ENCODE measurements at regions not wholly inside any gene's neighbourhood (a gene's known extent, or its start where the extent isn't known, plus 50 kb on each side); places are given as distances from the start of the nearest gene placed in this dataset.

GRCh38 chr2:22078701-22079100, 954.9 kb downstream of the TDRD15 start (continued):
- TF ChIP-seq FIP1L1 (IDR thresholded peaks at IDR 0.05; ENCODE audit: borderline replicate concordance, insufficient read depth, low read depth, low read length) (no peak), NFATC3 (CRISPR knock-in tag; IDR thresholded peaks at IDR 0.05) (no peak), ZNF780A (CRISPR knock-in tag; IDR thresholded peaks at IDR 0.05) (no peak), RARG (CRISPR knock-in tag; IDR thresholded peaks at IDR 0.05; ENCODE audit: low read depth) (no peak), SP2 (CRISPR knock-in tag; IDR thresholded peaks at IDR 0.05) (no peak), JARID2 (CRISPR knock-in tag; IDR thresholded peaks at IDR 0.05; ENCODE audit: insufficient replicate concordance) (no peak), HDAC6 (IDR thresholded peaks at IDR 0.05; ENCODE audit: low read depth, low read length) (no peak), NCOA1 (CRISPR knock-in tag; IDR thresholded peaks at IDR 0.05) (no peak), ZNF615 (CRISPR knock-in tag; IDR thresholded peaks at IDR 0.05; ENCODE audit: borderline replicate concordance) (no peak), KDM5B (CRISPR knock-in tag; IDR thresholded peaks at IDR 0.05; ENCODE audit: borderline replicate concordance) (no peak)

GRCh38 chr2:22079583-22079982, 955.8 kb downstream of the TDRD15 start:
- CTCF ChIA-PET (ENCODE audit: low intra/inter-chr PET ratio, low total read pairs): no interaction called here
- DNase-seq (ENCODE audit: low spot score) (no peak), FAIRE-seq (no peak), ATAC-seq (no peak)
- Histone ChIP-seq H3K4me3 (replicated peaks in 1 of 3; ENCODE audit: insufficient read depth in 1 of 3, low read depth in 2 of 3, low read length in 3 of 3) (no peak overlapping the region), H3K9me3 (ENCODE audit: low read length) (no peaks in the 10 kb centered on the region), H3K4me1 (ENCODE audit: insufficient read depth, low read length) (no peaks in the 10 kb centered on the region), H3K4me2 (ENCODE audit: low read depth, low read length) (no peak overlapping the region), H3K79me2 (ENCODE audit: insufficient read depth, low read length) (no peaks in the 10 kb centered on the region), H3K27ac (ENCODE audit: extremely low read length, insufficient read depth, low read length) (no peak overlapping the region), H3K36me3 (replicated peaks in 1 of 2; ENCODE audit: control insufficient read depth in 1 of 2, insufficient read depth in 2 of 2, low read length in 2 of 2) (no peaks in the 10 kb centered on the region), H4K20me1 (ENCODE audit: insufficient read depth, low read length) (no peaks in the 10 kb centered on the region), H2AFZ (ENCODE audit: low read length) (no peak overlapping the region), H3K9ac (ENCODE audit: insufficient read depth, low read depth, low read length) (no peak overlapping the region), H3K27me3 (ENCODE audit: control insufficient read depth in 1 of 2, insufficient read depth in 2 of 2, low read length in 2 of 2) (no peaks in the 10 kb centered on the region)
- POLR2A ChIA-PET: no interaction called here
- in situ Hi-C loops (cut with HindIII; ENCODE audit: extremely low pct_ligation_motif_present, low pct_unique_long_range_greater_than_20kb) (no loop called here), intact Hi-C loops (cut with micrococcal nuclease; ENCODE audit: unreplicated experiment) (no loop called here)
- 1% methylated on average over 3 of the region's 3 CpGs for WGBS (ENCODE audit: low lambda C conversion rate)
- BruUV-seq (replicated peaks): no TSS peak
- no peak for TF ChIP-seq ZSCAN12 (CRISPR knock-in tag; IDR thresholded peaks at IDR 0.05)
- TF ChIP-seq MTERF4 (CRISPR knock-in tag; IDR thresholded peaks at IDR 0.05): no peak
- no peak for TF ChIP-seq HMGXB3 (CRISPR knock-in tag; IDR thresholded peaks at IDR 0.05; ENCODE audit: borderline replicate concordance)
- no peak for TF ChIP-seq ZBTB21 (CRISPR knock-in tag; IDR thresholded peaks at IDR 0.05)
- no peak for TF ChIP-seq FOXM1 (CRISPR knock-in tag; IDR thresholded peaks at IDR 0.05)
- no peak for TF ChIP-seq SAFB2 (CRISPR knock-in tag; IDR thresholded peaks at IDR 0.05; ENCODE audit: borderline replicate concordance, low read depth)
- no peak for TF ChIP-seq HMGXB4 (CRISPR knock-in tag; IDR thresholded peaks at IDR 0.05; ENCODE audit: borderline replicate concordance in 1 of 2, low read depth in 1 of 2)
- no peak for TF ChIP-seq GATAD1 (CRISPR knock-in tag; IDR thresholded peaks at IDR 0.05)
- TF ChIP-seq CHD2 (IDR thresholded peaks at IDR 0.05; ENCODE audit: low read depth, low read length): no peak

All from HepG2 (cell line).